GM12865 (cell line): ENCODE measurements at regions not wholly inside any gene's neighbourhood (a gene's known extent, or its start where the extent isn't known, plus 50 kb on each side); places are given as distances from the start of the nearest gene placed in this dataset.

Source experiments
- DNase-seq: peaks from one replicate; pipeline ENCODE4 v3.0.0; 2010; ENCODE audit warnings: low read depth
- H3K4me3 ChIP-seq: 2 replicates; pipeline ENCODE4 v1.5.1; 2011; ENCODE audit warnings: mild to moderate bottlenecking, low read depth, low read length, control low read depth
- CTCF ChIP-seq: IDR thresholded peaks from 2 replicates; pipeline ENCODE4 v1.5.1; 2011; ENCODE audit warnings: low read length, control low read depth, low read depth, inconsistent platforms; ENCODE audit not compliant: insufficient read depth; ENCODE audit errors: missing control alignments

GRCh38 chr4:13212936-13213335 is 271.2 kb downstream of the RAB28 start:
- no peak for TF ChIP-seq CTCF
- DNase-seq, result no peak
- H3K4me3 ChIP-seq, result no peak overlapping the region

DNA sequence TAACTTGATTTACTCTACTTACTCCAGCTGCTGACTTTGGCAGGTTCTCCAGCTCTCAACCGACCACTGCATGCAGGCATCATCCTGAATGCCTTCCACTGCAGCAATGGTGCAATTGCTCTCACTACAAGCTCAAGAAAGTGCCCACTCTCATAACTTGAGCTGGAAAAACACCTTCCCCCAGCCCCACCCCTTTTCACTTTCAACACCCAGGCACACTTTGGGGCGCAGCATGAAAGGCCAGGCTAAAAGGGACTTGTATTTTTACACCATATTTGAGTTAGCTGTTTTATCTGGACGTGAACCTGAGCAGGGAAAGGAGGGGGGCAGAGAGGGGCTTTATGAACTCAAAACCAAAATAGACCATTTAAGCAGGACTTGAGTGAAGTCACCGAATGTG is 274.5 kb downstream of the RAB28 start:
- no peak for DNase-seq
- no peak overlapping the region for H3K4me3 ChIP-seq
- no peak for TF ChIP-seq CTCF

- DNase-seq, result no peak
- no peak for TF ChIP-seq CTCF
- H3K4me3 ChIP-seq, result no peak overlapping the region
Observed at GRCh38 chr4:13208558-13209193, 275.5 kb downstream of the RAB28 start.

- DNase-seq, result no peak
- no peak overlapping the region for H3K4me3 ChIP-seq
- no peak for TF ChIP-seq CTCF
Observed at GRCh38 chr4:13207226-13207625, 276.9 kb downstream of the RAB28 start.

DNA sequence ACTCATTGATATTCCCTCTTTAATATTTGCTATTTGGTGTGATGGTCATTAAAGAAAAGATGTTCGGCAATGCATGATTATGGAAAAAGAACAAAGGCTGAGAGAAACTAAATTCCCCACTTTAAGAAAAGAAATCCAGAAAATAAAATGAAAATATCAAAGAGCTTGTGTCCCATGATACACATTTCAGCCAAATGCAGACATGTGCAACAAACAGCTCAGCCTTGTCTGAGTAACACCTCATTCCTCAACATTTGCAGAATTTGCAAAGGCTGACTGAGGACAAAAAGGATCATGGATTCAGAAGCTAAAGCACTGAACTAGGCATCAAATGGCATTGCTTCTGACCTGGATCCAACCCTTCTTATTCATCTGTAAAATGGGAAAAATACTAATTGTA is 281.0 kb downstream of the RAB28 start:
- DNase-seq, result no peak
- no peak overlapping the region for H3K4me3 ChIP-seq
- no peak for TF ChIP-seq CTCF

DNA sequence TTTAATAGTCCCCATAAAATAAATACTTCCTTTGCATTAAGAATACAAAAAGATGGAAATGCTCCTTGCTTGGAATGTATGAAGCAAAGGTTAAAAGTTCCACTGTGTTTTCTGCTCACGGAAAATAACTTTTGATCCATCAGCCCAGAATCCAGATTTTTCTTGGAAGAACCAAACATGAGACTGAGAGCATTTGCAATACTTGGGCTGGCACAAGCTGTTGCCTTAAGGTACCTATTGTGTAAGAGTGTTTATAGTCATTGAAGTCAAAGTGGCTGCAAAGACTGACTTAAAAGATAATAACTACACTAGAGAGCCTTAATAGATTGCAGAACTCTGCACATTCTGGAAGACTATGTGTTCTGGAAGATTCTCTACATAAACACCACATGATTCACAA is 281.4 kb downstream of the RAB28 start:
- DNase-seq, result no peak
- no peak overlapping the region for H3K4me3 ChIP-seq
- TF ChIP-seq CTCF, result no peak

DNA sequence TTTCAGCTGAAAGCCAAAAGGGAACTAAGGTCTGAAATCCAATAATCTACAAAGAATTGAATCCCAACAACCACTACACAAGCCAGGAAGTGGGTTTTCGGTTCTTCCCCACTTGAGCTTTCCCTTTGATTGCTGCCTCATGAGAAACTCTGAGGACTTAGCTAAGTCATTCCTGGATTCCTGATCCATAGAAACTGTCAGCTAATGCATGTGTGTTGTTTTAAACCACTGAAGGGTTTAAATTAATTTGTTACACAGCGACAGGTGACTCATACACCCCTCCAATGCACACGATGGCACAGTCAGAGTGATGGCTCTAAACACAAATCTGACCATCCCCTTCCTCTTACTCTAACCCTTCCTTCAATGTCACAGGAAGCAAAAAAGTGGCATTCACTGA is 282.9 kb downstream of the RAB28 start:
- no peak for DNase-seq
- no peak overlapping the region for H3K4me3 ChIP-seq
- TF ChIP-seq CTCF, result no peak
